Heart left ventricle (tissue), 16 donors: ENCODE measurements at regions not wholly inside any gene's neighbourhood (a gene's known extent, or its start where the extent isn't known, plus 50 kb on each side); places are given as distances from the start of the nearest gene placed in this dataset.

ENCODE experiments used
- ATAC-seq, 4 donors: fragments of 200-7000 bp; cut with Tn5 transposase; one replicate each; pipeline ENCODE4 v1.9.1; 2020 to 2022; ENCODE audit warnings: moderate library complexity in 4 of 4, mild to moderate bottlenecking in 3 of 4, moderate number of reproducible peaks in 1 of 4
- DNase-seq, 5 donors: peaks; one replicate each; pipeline ENCODE4 v3.0.0-alpha.2; 2020
- H3K27ac ChIP-seq, 12 donors: fragments of 200-600 bp; sonication (generic) in 4 of 12; one replicate each; pipeline versions ENCODE4 v1.5.0 to v1.8.0; 2016 to 2022; ENCODE audit warnings: mild to moderate bottlenecking in 2 of 12
- H3K27me3 ChIP-seq, 9 donors: fragments of 200-600 bp; sonication (generic) in 2 of 9; one replicate each; pipeline versions ENCODE4 v1.5.1 to v1.8.0; 2016 to 2022; ENCODE audit warnings: mild to moderate bottlenecking in 3 of 9
- H3K36me3 ChIP-seq, 9 donors: fragments of 200-600 bp; sonication (generic) in 2 of 9; one replicate each; pipeline versions ENCODE4 v1.5.0 to v1.8.0; 2018 to 2022; ENCODE audit warnings: mild to moderate bottlenecking in 2 of 9
- H3K4me1 ChIP-seq, 12 donors: fragments of 200-600 bp; sonication (generic) in 4 of 12; one replicate each; pipeline versions ENCODE4 v1.5.0 to v1.8.0; 2016 to 2022; ENCODE audit warnings: mild to moderate bottlenecking in 3 of 12
- H3K4me3 ChIP-seq, 12 donors: fragments of 200-600 bp; sonication (generic) in 4 of 12; one replicate each; pipeline versions ENCODE4 v1.5.0 to v1.8.0; 2017 to 2022; ENCODE audit warnings: mild to moderate bottlenecking in 9 of 12, moderate library complexity in 4 of 12
- H3K9me3 ChIP-seq, 12 donors: fragments of 200-600 bp; sonication (generic) in 4 of 12; one replicate each; pipeline versions ENCODE4 v1.5.0 to v1.8.0; 2016 to 2022; ENCODE audit warnings: mild to moderate bottlenecking in 1 of 12
- CTCF ChIP-seq, 12 donors: fragments of 200-600 bp; sonication (generic) in 4 of 12; IDR thresholded peaks; one replicate each; pipeline versions ENCODE4 v1.5.0 to v1.8.0; 2018 to 2022; ENCODE audit warnings: antibody characterized with exemption in 12 of 12, mild to moderate bottlenecking in 5 of 12
- POLR2A ChIP-seq, 2 donors: fragments of 450-650 bp; IDR thresholded peaks; one replicate each; pipeline ENCODE4 v1.6.1; 2017; ENCODE audit warnings: antibody characterized with exemption in 2 of 2, mild to moderate bottlenecking in 2 of 2, moderate library complexity in 2 of 2
- WGBS, 4 donors: extraction: QIAGEN DNeasy Blood & Tissue Kit in 2 of 4; methylation state at CpG; one replicate each; pipeline versions ENCODE4 v1.1.5 to v1.1.7; 2013 to 2018; 5-methylcytosine and 5-hydroxymethylcytosine counted together
- intact Hi-C, 10 donors: fragments of 100-400 bp; cut with DNase I; formaldehyde crosslinking; loops; one replicate each; pipeline versions ENCODE4 v1.11.1 to v1.14.2; 2022
- donor health status: ischemic (EF 13 %, LVEDD 7.1; RV severe dilation, severe dysfunction).
- donor health status: healthy with polysubstance abuse.
- donor health status: DM: no; HTN: yes; CAD: no.
- donor health status: DM: no; HTN: no; CAD: no.
- donor health status: ischemic (EF 25% LVEDD 6.9; RV normal size, moderate dysfunction).
- donor health status: ischemic (EF 25% LVEDD 5.7; RV mildly dilated, moderate dysfunction).
- donor health status: healthy.
- donor health status: DM: yes; HTN: yes; CAD: no.
- donor health status: ischemic (EF 35%, LVEDD 5.7; RV mildly dilated, moderate dysfunction).
- donor health status: nonischemic (EF 11% LVEDD 7.7; RV severe dilation, severe dysfunction).
- donor health status: DM: yes; HTN: yes; CAD: no.
- donor health status: PGD.
- donor health status: ischemic (EF 29% LVEDD 5.4; RV normal size, mild dysfunction).
- donor health status: nonischemic (EF 23%, LVEDD 6.1; RV moderate dilation, normal function).

- H3K27ac ChIP-seq = no peak overlapping the region
- H3K36me3 ChIP-seq = no peaks in the 10 kb centered on the region
- no peaks in the 10 kb centered on the region for H3K9me3 ChIP-seq
- no peak for TF ChIP-seq POLR2A (IDR thresholded peaks at IDR 0.05)
- TF ChIP-seq CTCF (IDR thresholded peaks at IDR 0.05) = no peak
- ATAC-seq = no peak
- intact Hi-C loops = no loop called here
- H3K27me3 ChIP-seq = no peaks in the 10 kb centered on the region
- H3K4me3 ChIP-seq = no peak overlapping the region
- H3K4me1 ChIP-seq = no peaks in the 10 kb centered on the region
- WGBS, 4 donors = 87 to 90% (median 90%) methylated on average over 3 of the region's 3 CpGs
- no peak for DNase-seq
These were observed 566.4 kb downstream of the BMP2 start for GRCh38 chr20:7333841-7334240.

GRCh38 chr20:7346026-7346425, 578.5 kb downstream of the BMP2 start:
- no peaks in the 10 kb centered on the region for H3K9me3 ChIP-seq
- ATAC-seq (no peak), DNase-seq (no peak)
- H3K27me3 ChIP-seq = no peaks in the 10 kb centered on the region
- no peaks in the 10 kb centered on the region for H3K4me1 ChIP-seq
- no peak overlapping the region for H3K27ac ChIP-seq
- intact Hi-C loops = no loop called here
- H3K36me3 ChIP-seq = no peaks in the 10 kb centered on the region
- WGBS, 4 donors = 92 to 97% (median 95%) methylated on average over 3 of the region's 3 CpGs
- TF ChIP-seq CTCF (IDR thresholded peaks at IDR 0.05) (no peak), POLR2A (IDR thresholded peaks at IDR 0.05) (no peak)
- H3K4me3 ChIP-seq = no peak overlapping the region

- no peaks in the 10 kb centered on the region for H3K27me3 ChIP-seq
- TF ChIP-seq POLR2A (IDR thresholded peaks at IDR 0.05) (no peak), CTCF (IDR thresholded peaks at IDR 0.05) (no peak)
- no peak overlapping the region for H3K27ac ChIP-seq
- H3K9me3 ChIP-seq = no peaks in the 10 kb centered on the region
- no peak overlapping the region for H3K4me3 ChIP-seq
- intact Hi-C loops = no loop called here
- DNase-seq (no peak), ATAC-seq (no peak)
- 70 to 91% (median 84%) methylated on average over 1 of the region's 1 CpG for WGBS, 4 donors
- no peaks in the 10 kb centered on the region for H3K4me1 ChIP-seq
- H3K36me3 ChIP-seq = no peaks in the 10 kb centered on the region
These were observed 579.1 kb downstream of the BMP2 start for GRCh38 chr20:7346562-7346961.

- Histone ChIP-seq H3K36me3 (no peaks in the 10 kb centered on the region), H3K4me3 (no peak overlapping the region), H3K27me3 (no peaks in the 10 kb centered on the region), H3K4me1 (no peaks in the 10 kb centered on the region), H3K9me3 (no peaks in the 10 kb centered on the region), H3K27ac (no peak overlapping the region)
- ATAC-seq (no peak), DNase-seq (no peak)
- 62 to 73% (median 67%) methylated on average over 2 of the region's 2 CpGs for WGBS, 4 donors
- intact Hi-C loops = no loop called here
- TF ChIP-seq POLR2A (IDR thresholded peaks at IDR 0.05) (no peak), CTCF (IDR thresholded peaks at IDR 0.05) (no peak)
These were observed 579.9 kb downstream of the BMP2 start for GRCh38 chr20:7347409-7347808.
